ENCODE measurements at regions not wholly inside any gene's neighbourhood (a gene's known extent, or its start where the extent isn't known, plus 50 kb on each side); places are given as distances from the start of the nearest gene placed in this dataset.

- DNase-seq (ENCODE audit: low spot score): no peak
- no TSS peak for BruUV-seq (replicated peaks)
- intact Hi-C loops (cut with micrococcal nuclease; ENCODE audit: unreplicated experiment): no loop called here
- no peak overlapping the region for H3K27ac ChIP-seq (ENCODE audit: low read depth, low read length, poor library complexity, severe bottlenecking)
- ChIA-PET POLR2A (ENCODE audit: low non-redundant PET) (no interaction called here), CTCF (no interaction called here)
- TF ChIP-seq CTCF (conservative IDR thresholded peaks at IDR 0.05; ENCODE audit: low read depth, low read length): no peak
- no peak for TF ChIP-seq EZH2 (IDR thresholded peaks at IDR 0.05; ENCODE audit: borderline replicate concordance, low read depth, low read length, poor library complexity, severe bottlenecking)
- H3K27me3 ChIP-seq (replicated peaks; ENCODE audit: insufficient read depth, low read depth, low read length, poor library complexity): no peaks in the 10 kb centered on the region
- H3K9me3 ChIP-seq (ENCODE audit: low read depth, low read length, poor library complexity, severe bottlenecking): peaks cover 5% of the 10 kb centered on the region
- H3K4me3 ChIP-seq (ENCODE audit: low read depth, low read length, poor library complexity, severe bottlenecking): no peak overlapping the region
- H3K4me1 ChIP-seq (ENCODE audit: insufficient read depth, low read length, poor library complexity, severe bottlenecking): no peaks in the 10 kb centered on the region
- no peaks in the 10 kb centered on the region for H3K36me3 ChIP-seq (ENCODE audit: insufficient read depth, low read length, poor library complexity, severe bottlenecking)
Observed at GRCh38 chr1:164131949-164132348, 427.0 kb upstream of the PBX1 start.

- Histone ChIP-seq H3K27ac (ENCODE audit: low read depth, low read length, poor library complexity, severe bottlenecking) (no peak overlapping the region), H3K4me3 (ENCODE audit: low read depth, low read length, poor library complexity, severe bottlenecking) (no peak overlapping the region), H3K4me1 (ENCODE audit: insufficient read depth, low read length, poor library complexity, severe bottlenecking) (no peaks in the 10 kb centered on the region), H3K27me3 (replicated peaks; ENCODE audit: insufficient read depth, low read depth, low read length, poor library complexity) (no peaks in the 10 kb centered on the region), H3K36me3 (ENCODE audit: insufficient read depth, low read length, poor library complexity, severe bottlenecking) (no peaks in the 10 kb centered on the region), H3K9me3 (ENCODE audit: low read depth, low read length, poor library complexity, severe bottlenecking) (no peaks in the 10 kb centered on the region)
- DNase-seq (ENCODE audit: low spot score): no peak
- TF ChIP-seq EZH2 (IDR thresholded peaks at IDR 0.05; ENCODE audit: borderline replicate concordance, low read depth, low read length, poor library complexity, severe bottlenecking): no peak
- no peak for TF ChIP-seq CTCF (conservative IDR thresholded peaks at IDR 0.05; ENCODE audit: low read depth, low read length)
- BruUV-seq (replicated peaks): no TSS peak
- intact Hi-C loops (cut with micrococcal nuclease; ENCODE audit: unreplicated experiment): no loop called here
- ChIA-PET POLR2A (ENCODE audit: low non-redundant PET) (no interaction called here), CTCF (no interaction called here)
Observed at GRCh38 chr1:164137273-164137925, 421.6 kb upstream of the PBX1 start.

DNA sequence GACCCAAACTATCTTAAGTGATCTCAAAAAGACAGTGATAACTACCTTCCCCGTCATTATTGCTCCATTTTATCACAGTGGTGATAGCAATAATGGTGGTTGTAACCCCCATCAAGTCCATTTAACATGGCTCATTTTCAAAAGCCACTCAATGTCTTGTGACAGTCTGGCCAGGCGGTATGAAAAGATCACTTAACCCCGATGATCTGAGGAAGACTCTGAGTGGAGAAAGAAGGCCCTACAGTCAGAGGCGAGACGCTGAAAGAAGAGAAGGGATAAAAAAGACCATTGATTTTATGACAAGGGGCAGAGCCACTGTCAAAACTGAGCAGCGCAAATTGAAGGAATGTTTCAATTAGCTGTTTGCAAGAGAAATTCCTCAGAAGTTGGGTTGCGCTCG is 417.2 kb upstream of the PBX1 start:
- TF ChIP-seq CTCF (conservative IDR thresholded peaks at IDR 0.05; ENCODE audit: low read depth, low read length) (no peak), EZH2 (IDR thresholded peaks at IDR 0.05; ENCODE audit: borderline replicate concordance, low read depth, low read length, poor library complexity, severe bottlenecking) (no peak)
- Histone ChIP-seq H3K27ac (ENCODE audit: low read depth, low read length, poor library complexity, severe bottlenecking) (no peak overlapping the region), H3K27me3 (replicated peaks; ENCODE audit: insufficient read depth, low read depth, low read length, poor library complexity) (no peaks in the 10 kb centered on the region), H3K4me3 (ENCODE audit: low read depth, low read length, poor library complexity, severe bottlenecking) (no peak overlapping the region), H3K9me3 (ENCODE audit: low read depth, low read length, poor library complexity, severe bottlenecking) (no peaks in the 10 kb centered on the region), H3K36me3 (ENCODE audit: insufficient read depth, low read length, poor library complexity, severe bottlenecking) (no peaks in the 10 kb centered on the region), H3K4me1 (ENCODE audit: insufficient read depth, low read length, poor library complexity, severe bottlenecking) (no peaks in the 10 kb centered on the region)
- CTCF ChIA-PET: no interaction called here
- POLR2A ChIA-PET (ENCODE audit: low non-redundant PET): no interaction called here
- intact Hi-C loops (cut with micrococcal nuclease; ENCODE audit: unreplicated experiment): no loop called here
- no TSS peak for BruUV-seq (replicated peaks)
- no peak for DNase-seq (ENCODE audit: low spot score)
